ENCODE measurements at regions not wholly inside any gene's neighbourhood (a gene's known extent, or its start where the extent isn't known, plus 50 kb on each side); places are given as distances from the start of the nearest gene placed in this dataset.

- Histone ChIP-seq H3K4me2 (ENCODE audit: insufficient read depth, low read length) (no peak overlapping the region), H3K27me3 (ENCODE audit: control insufficient read depth in 2 of 2, insufficient read depth in 2 of 2, low read length in 2 of 2) (no peaks in the 10 kb centered on the region), H4K20me1 (replicated peaks; ENCODE audit: control insufficient read depth, extremely low read depth, insufficient read depth, low read length) (no peaks in the 10 kb centered on the region), H3K4me3 (replicated peaks in 1 of 3; ENCODE audit: insufficient read depth in 1 of 3, low read depth in 1 of 3, low read length in 3 of 3) (no peak overlapping the region), H3K36me3 (ENCODE audit: control insufficient read depth in 2 of 2, extremely low read depth in 1 of 2, insufficient read depth in 2 of 2, low read length in 2 of 2) (no peaks in the 10 kb centered on the region), H3K27ac (ENCODE audit: insufficient read depth, low read depth, low read length) (no peak overlapping the region), H2AFZ (ENCODE audit: low read depth, low read length) (no peak overlapping the region), H3K79me2 (ENCODE audit: control insufficient read depth, insufficient read depth, low read length) (no peaks in the 10 kb centered on the region), H3K9me3 (replicated peaks; ENCODE audit: control insufficient read depth, insufficient read depth, low read length) (no peaks in the 10 kb centered on the region), H3K9me1 (replicated peaks; ENCODE audit: control insufficient read depth, extremely low read depth, insufficient read depth, low read length) (no peaks in the 10 kb centered on the region), H3K9ac (replicated peaks; ENCODE audit: extremely low read depth, insufficient read depth, low read length) (no peak overlapping the region), H3K4me1 (ENCODE audit: control insufficient read depth, extremely low read depth, insufficient read depth, low read length) (no peaks in the 10 kb centered on the region)
- no peak for FAIRE-seq
- no TSS peak for BruUV-seq (replicated peaks)
- no peak for DNase-seq (ENCODE audit: low read depth, low spot score)
- ChIA-PET CTCF (no interaction called here), POLR2A (no interaction called here)
- dilution Hi-C loops (cut with MboI; ENCODE audit: extremely low pct_ligation_motif_present, low sequenced_read_pairs) (no loop called here), intact Hi-C loops (cut with micrococcal nuclease) (no loop called here)
- no peak for TF ChIP-seq POLR2AphosphoS5 (IDR thresholded peaks at IDR 0.05; ENCODE audit: insufficient read depth, low read depth, low read length)
- no peak for TF ChIP-seq MAX (IDR thresholded peaks at IDR 0.05; ENCODE audit: insufficient read depth, insufficient read length)
- TF ChIP-seq MYC (IDR thresholded peaks at IDR 0.05; ENCODE audit: low read depth, low read length), result no peak
- TF ChIP-seq POLR2A (IDR thresholded peaks at IDR 0.05; ENCODE audit: low read depth, low read length), result no peak
- no peak for TF ChIP-seq GATA2 (IDR thresholded peaks at IDR 0.05; ENCODE audit: insufficient read depth, insufficient read length, low read depth, low read length)
- TF ChIP-seq CTCF (IDR thresholded peaks at IDR 0.05; ENCODE audit: extremely low read depth in 1 of 2, insufficient read depth in 1 of 2, low read depth in 1 of 2, low read length in 2 of 2), result no peak
- no peak for TF ChIP-seq EZH2 (IDR thresholded peaks at IDR 0.05; ENCODE audit: borderline replicate concordance, low read depth, low read length, severe bottlenecking)
- no peak for TF ChIP-seq FOS (IDR thresholded peaks at IDR 0.05; ENCODE audit: borderline replicate concordance, insufficient read depth, low read length)
- no peak for TF ChIP-seq JUN (IDR thresholded peaks at IDR 0.05; ENCODE audit: borderline replicate concordance, insufficient read depth, insufficient read length, low read depth)
Measured at GRCh38 chr13:75913925-75914324, 277.8 kb downstream of the LMO7 start.

Data from endothelial cell of umbilical vein (primary cell).